B cell (primary cell): ENCODE measurements at regions not wholly inside any gene's neighbourhood (a gene's known extent, or its start where the extent isn't known, plus 50 kb on each side); places are given as distances from the start of the nearest gene placed in this dataset.

Source experiments
- ATAC-seq: fragments of 200-7000 bp; cut with Tn5 transposase; one replicate; pipeline ENCODE4 v1.10.0; 2021; ENCODE audit warnings: low read depth, mild to moderate bottlenecking, moderate number of reproducible peaks, moderate library complexity
- CTCF ChIA-PET: fragments of 350-600 bp; sonication (Branson Sonifier 250); formaldehyde crosslinking; loops from one replicate; lab custom pipeline; 2021; ENCODE audit warnings: antibody characterized with exemption, inconsistent platforms; lab: Charles Lee
- POLR2A ChIA-PET: fragments of 350-600 bp; sonication (Branson Sonifier 250); formaldehyde crosslinking; loops from one replicate; lab custom pipeline; 2021; ENCODE audit warnings: antibody characterized with exemption; lab: Charles Lee
- DNase-seq: peaks from one replicate; pipeline ENCODE4 v3.0.0; 2013
- H2AFZ ChIP-seq: 2 replicates; pipeline ENCODE4 v1.6.1; 2012; ENCODE audit warnings: mild to moderate bottlenecking, low read depth, low read length; ENCODE audit not compliant: insufficient read depth, poor library complexity, severe bottlenecking
- H3K27ac ChIP-seq, 2 donors: 1 replicate in 1 of 2; 2 replicates in 1 of 2; pipeline ENCODE4 v1.5.1; 2012 to 2013; ENCODE audit warnings: low read length in 2 of 2, mild to moderate bottlenecking in 2 of 2, moderate library complexity in 1 of 2
- H3K27me3 ChIP-seq, 4 experiments: fragments of 200-600 bp in 1 of 4; sonication (generic) in 1 of 4; replicated peaks in 1 of 4; 1 replicate in 2 of 4; 2 replicates in 2 of 4; pipeline versions ENCODE4 v1.6.1 to v1.7.0; 2013 to 2016; ENCODE audit warnings: low read length in 3 of 4, mild to moderate bottlenecking in 2 of 4, mixed read lengths in 1 of 4, moderate library complexity in 1 of 4; ENCODE audit not compliant: insufficient read depth in 4 of 4, control insufficient read depth in 3 of 4; ENCODE audit errors: control extremely low read depth in 1 of 4
- H3K36me3 ChIP-seq, 2 experiments: replicated peaks in 1 of 2; 1 replicate in 1 of 2; 2 replicates in 1 of 2; pipeline versions ENCODE4 v1.6.1 to v1.7.1; 2013; ENCODE audit warnings: low read length in 1 of 2; ENCODE audit not compliant: insufficient read depth in 2 of 2, control insufficient read depth in 1 of 2; ENCODE audit errors: control extremely low read depth in 1 of 2, extremely low read depth in 1 of 2
- H3K4me1 ChIP-seq, 2 donors: fragments of 200-600 bp in 1 of 2; sonication (generic) in 1 of 2; 1 replicate in 1 of 2; 2 replicates in 1 of 2; pipeline versions ENCODE4 v1.5.1 to v1.6.1; 2013 to 2017; ENCODE audit warnings: low read length in 2 of 2; ENCODE audit not compliant: control insufficient read depth in 2 of 2, insufficient read depth in 2 of 2
- H3K4me2 ChIP-seq: replicated peaks from 2 replicates; pipeline ENCODE3; 2012; ENCODE audit warnings: mild to moderate bottlenecking, low read depth, low read length; ENCODE audit not compliant: poor library complexity, severe bottlenecking
- H3K4me3 ChIP-seq, 5 experiments: fragments of 200-600 bp in 1 of 5; sonication (generic) in 1 of 5; 1 replicate in 3 of 5; 2 replicates in 2 of 5; pipeline versions ENCODE4 v1.5.1 to v1.7.0; 2011 to 2016; ENCODE audit warnings: low read length in 4 of 5, mild to moderate bottlenecking in 4 of 5, low read depth in 2 of 5, control low read depth in 1 of 5, moderate library complexity in 1 of 5; ENCODE audit not compliant: insufficient read depth in 1 of 5; ENCODE audit errors: control extremely low read depth in 1 of 5, extremely low read depth in 1 of 5
- H3K79me2 ChIP-seq: fragments of 200-600 bp; sonication (generic); one replicate; pipeline ENCODE4 v1.6.0; 2016; ENCODE audit warnings: low read length; ENCODE audit not compliant: control insufficient read depth, insufficient read depth
- H3K9ac ChIP-seq: fragments of 200-600 bp; sonication (generic); 2 replicates; pipeline ENCODE4 v1.6.1; 2017; ENCODE audit warnings: mild to moderate bottlenecking, low read length, moderate library complexity
- H3K9me3 ChIP-seq, 3 donors: one replicate each; pipeline versions ENCODE4 v1.6.1 to v1.7.1; 2013; ENCODE audit warnings: low read length in 2 of 3; ENCODE audit not compliant: control insufficient read depth in 2 of 3, insufficient read depth in 1 of 3; ENCODE audit errors: control extremely low read depth in 1 of 3
- H4K20me1 ChIP-seq: 2 replicates; pipeline ENCODE4 v1.6.0; 2012; ENCODE audit warnings: mild to moderate bottlenecking, low read length; ENCODE audit not compliant: insufficient read depth, control insufficient read depth, poor library complexity, severe bottlenecking
- H3K27ac Mint-ChIP-seq: one replicate; pipeline ENCODE4 v1.8.0; 2021; ENCODE audit warnings: mixed read lengths
- H3K27me3 Mint-ChIP-seq: one replicate; pipeline ENCODE4 v1.8.0; 2021; ENCODE audit warnings: mixed read lengths
- H3K4me1 Mint-ChIP-seq: one replicate; pipeline ENCODE4 v1.8.0; 2021; ENCODE audit warnings: mixed read lengths
- H3K4me3 Mint-ChIP-seq: one replicate; pipeline ENCODE4 v1.8.0; 2021; ENCODE audit warnings: mixed read lengths
- H3K9me3 Mint-ChIP-seq: one replicate; pipeline ENCODE4 v1.8.0; 2022; ENCODE audit warnings: mixed read lengths; ENCODE audit not compliant: insufficient read depth
- EZH2 ChIP-seq: IDR thresholded peaks from 2 replicates; pipeline ENCODE4 v1.6.1; 2012; ENCODE audit warnings: borderline replicate concordance, low read depth, mild to moderate bottlenecking, moderate library complexity, low read length; ENCODE audit not compliant: insufficient read depth, poor library complexity, severe bottlenecking
- WGBS: methylation state at CpG from one replicate; pipeline ENCODE4 v1.1.5; 2013; ENCODE audit warnings: missing lambda C conversion rate; ENCODE audit not compliant: insufficient coverage; 5-methylcytosine and 5-hydroxymethylcytosine counted together
- intact Hi-C: fragments of 100-400 bp; cut with micrococcal nuclease; formaldehyde crosslinking; loops from one replicate; pipeline ENCODE4 v1.10.0; 2022
- TF ChIP-seq, protein P1 (sequence below): fragments of 200-600 bp; IDR thresholded peaks from one replicate; pipeline ENCODE4 v1.8.0; 2022; ENCODE audit warnings: antibody characterized with exemption, mild to moderate bottlenecking

DNA sequence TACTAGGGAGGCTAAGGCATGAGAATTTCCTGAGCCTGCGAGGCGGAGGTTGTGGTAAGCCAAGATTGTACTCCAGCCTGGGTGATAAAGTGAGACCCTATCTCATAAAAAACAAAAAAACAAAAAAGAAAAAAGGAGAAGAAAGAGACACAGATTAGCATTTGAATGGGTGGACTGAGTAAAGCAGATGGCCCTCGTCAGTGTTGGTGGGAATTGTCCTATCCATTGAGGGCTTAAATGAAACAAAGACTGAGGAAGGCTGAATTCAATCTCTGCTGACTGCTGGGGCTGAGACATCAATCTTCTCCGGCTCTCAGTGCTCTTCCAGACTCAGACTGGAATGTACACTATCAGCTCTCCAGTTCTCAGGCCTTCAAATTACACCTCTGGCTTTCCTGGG, 136.8 kb downstream of the SLC7A11 start:
- peaks cover 2% of the 10 kb centered on the region for H3K4me1 Mint-ChIP-seq
- intact Hi-C loops, result no loop called here
- no peaks in the 10 kb centered on the region for H3K9me3 ChIP-seq

DNA sequence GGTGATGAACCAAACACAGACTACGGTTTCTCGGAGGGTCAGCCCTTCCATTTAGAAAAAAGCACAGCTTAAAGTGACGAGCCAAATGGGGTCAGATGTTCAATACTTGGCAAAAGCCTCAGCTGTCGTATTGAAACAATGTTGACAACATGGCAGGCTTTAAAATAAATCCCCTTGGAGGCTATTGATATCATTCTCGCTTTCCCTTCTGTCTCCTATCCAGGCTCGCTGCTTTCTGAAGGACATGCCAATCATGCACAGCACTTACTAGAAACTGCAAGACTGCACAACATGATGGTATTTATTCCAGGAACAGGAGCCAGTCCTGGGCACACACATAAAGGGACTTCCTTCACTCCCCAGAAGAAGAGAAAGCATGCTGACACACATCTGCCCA, 137.9 kb downstream of the SLC7A11 start:
- no peaks in the 10 kb centered on the region for H3K79me2 ChIP-seq
- ChIA-PET POLR2A (no interaction called here), CTCF (no interaction called here)
- no peaks in the 10 kb centered on the region for H3K4me1 ChIP-seq
- no peak overlapping the region for H3K9ac ChIP-seq
- H3K27me3 ChIP-seq, result peaks cover 0 to 4% (median 0%) of the 10 kb centered on the region in 4 experiments
- Mint-ChIP-seq H3K4me3 (no peak overlapping the region), H3K27me3 (peaks cover 11% of the 10 kb centered on the region), H3K27ac (no peak overlapping the region), H3K9me3 (no peaks in the 10 kb centered on the region), H3K4me1 (peaks cover 2% of the 10 kb centered on the region)
- intact Hi-C loops, result no loop called here
- H3K9me3 ChIP-seq, result no peaks in the 10 kb centered on the region
- TF ChIP-seq, protein P1, sequence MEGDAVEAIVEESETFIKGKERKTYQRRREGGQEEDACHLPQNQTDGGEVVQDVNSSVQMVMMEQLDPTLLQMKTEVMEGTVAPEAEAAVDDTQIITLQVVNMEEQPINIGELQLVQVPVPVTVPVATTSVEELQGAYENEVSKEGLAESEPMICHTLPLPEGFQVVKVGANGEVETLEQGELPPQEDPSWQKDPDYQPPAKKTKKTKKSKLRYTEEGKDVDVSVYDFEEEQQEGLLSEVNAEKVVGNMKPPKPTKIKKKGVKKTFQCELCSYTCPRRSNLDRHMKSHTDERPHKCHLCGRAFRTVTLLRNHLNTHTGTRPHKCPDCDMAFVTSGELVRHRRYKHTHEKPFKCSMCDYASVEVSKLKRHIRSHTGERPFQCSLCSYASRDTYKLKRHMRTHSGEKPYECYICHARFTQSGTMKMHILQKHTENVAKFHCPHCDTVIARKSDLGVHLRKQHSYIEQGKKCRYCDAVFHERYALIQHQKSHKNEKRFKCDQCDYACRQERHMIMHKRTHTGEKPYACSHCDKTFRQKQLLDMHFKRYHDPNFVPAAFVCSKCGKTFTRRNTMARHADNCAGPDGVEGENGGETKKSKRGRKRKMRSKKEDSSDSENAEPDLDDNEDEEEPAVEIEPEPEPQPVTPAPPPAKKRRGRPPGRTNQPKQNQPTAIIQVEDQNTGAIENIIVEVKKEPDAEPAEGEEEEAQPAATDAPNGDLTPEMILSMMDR, result no peak
- no peak for TF ChIP-seq EZH2
- H4K20me1 ChIP-seq, result no peaks in the 10 kb centered on the region
- no peak overlapping the region for H3K4me2 ChIP-seq
- DNase-seq (no peak), ATAC-seq (no peak)
- H3K36me3 ChIP-seq, result no peaks in the 10 kb centered on the region
- no peak overlapping the region for H2AFZ ChIP-seq
- 97% methylated on average over 6 of the region's 6 CpGs for WGBS
- H3K4me3 ChIP-seq, result no peak overlapping the region
- no peak overlapping the region for H3K27ac ChIP-seq

More for the DNA sequence above, 136.8 kb downstream of the SLC7A11 start:
- no peak overlapping the region for H3K27ac Mint-ChIP-seq
- 50% methylated on average over 1 of the region's 4 CpGs for WGBS
- ChIA-PET CTCF (no interaction called here), POLR2A (no interaction called here)
- H3K4me3 Mint-ChIP-seq, result no peak overlapping the region
- no peaks in the 10 kb centered on the region for H3K9me3 Mint-ChIP-seq
- Histone ChIP-seq H3K27me3 (peaks cover 0 to 4% (median 0%) of the 10 kb centered on the region in 4 experiments), H3K4me3 (no peak overlapping the region), H3K36me3 (no peaks in the 10 kb centered on the region), H3K4me2 (no peak overlapping the region), H2AFZ (no peak overlapping the region), H3K79me2 (no peaks in the 10 kb centered on the region), H3K27ac (no peak overlapping the region), H4K20me1 (no peaks in the 10 kb centered on the region), H3K4me1 (no peaks in the 10 kb centered on the region), H3K9ac (no peak overlapping the region)
- no peak for DNase-seq
- ATAC-seq, result no peak
- H3K27me3 Mint-ChIP-seq, result peaks cover 11% of the 10 kb centered on the region
- TF ChIP-seq EZH2, result no peak
- TF ChIP-seq, protein P1, result no peak
